T-helper 17 cell (primary cell): ENCODE measurements at regions not wholly inside any gene's neighbourhood (a gene's known extent, or its start where the extent isn't known, plus 50 kb on each side); places are given as distances from the start of the nearest gene placed in this dataset.
A peak's percentile ranks its signal among the peaks of the same experiment; 100 is the strongest.

ENCODE experiments used
- ATAC-seq: fragments of 150-1000 bp; cut with Tn5 transposase; 2 replicates; pipeline ENCODE4 v1.10.0; 2021; ENCODE audit warnings: mild to moderate bottlenecking, moderate library complexity
- DNase-seq, 3 donors: peaks; one replicate each; pipeline versions ENCODE4 v3.0.0 to v3.0.0-alpha.2; 2020 to 2021
- H3K9me3 ChIP-seq: one replicate; pipeline ENCODE4 v1.7.0; 2013; ENCODE audit warnings: low read length, mild to moderate bottlenecking; ENCODE audit not compliant: control insufficient read depth, poor library complexity, severe bottlenecking
- H3K27ac Mint-ChIP-seq: one replicate; pipeline ENCODE4 v1.8.0; 2022; ENCODE audit warnings: mild to moderate bottlenecking, moderate library complexity, mixed read lengths
- H3K27me3 Mint-ChIP-seq: one replicate; pipeline ENCODE4 v1.8.0; 2022; ENCODE audit warnings: mixed read lengths
- H3K36me3 Mint-ChIP-seq: one replicate; pipeline ENCODE4 v1.8.0; 2022; ENCODE audit warnings: low read depth, mixed read lengths
- H3K4me1 Mint-ChIP-seq: one replicate; pipeline ENCODE4 v1.8.0; 2022; ENCODE audit warnings: mild to moderate bottlenecking, mixed read lengths
- H3K4me3 Mint-ChIP-seq: one replicate; pipeline ENCODE4 v1.8.0; 2022; ENCODE audit warnings: mild to moderate bottlenecking, moderate library complexity, mixed read lengths

DNA sequence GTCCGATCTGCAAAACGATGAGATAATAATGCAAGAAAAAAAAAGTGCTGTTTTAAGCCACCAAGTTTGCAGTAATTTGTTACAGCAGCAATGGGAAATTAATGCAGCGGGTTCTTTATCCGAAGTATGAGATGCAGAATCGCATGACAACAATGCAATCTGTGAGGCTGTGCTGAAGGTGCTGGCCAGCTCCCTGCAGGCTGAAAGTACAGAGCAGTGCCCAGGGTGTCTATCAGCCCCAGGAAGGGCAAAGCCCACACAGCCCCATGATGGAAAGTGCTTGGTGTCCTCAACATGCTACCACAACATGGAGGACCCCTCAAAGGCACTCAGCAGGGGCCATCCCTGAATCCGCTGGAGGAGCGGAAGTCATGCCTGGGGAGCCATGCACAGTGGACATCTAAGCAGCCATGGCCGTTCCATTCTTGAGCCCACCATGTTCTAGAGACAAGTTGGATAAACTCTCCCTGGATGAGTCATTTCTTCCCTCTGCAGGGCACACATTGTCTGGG lies 199.5 kb upstream of the PFKP start:
- Mint-ChIP-seq H3K4me1 (no peaks in the 10 kb centered on the region), H3K27ac (no peak overlapping the region), H3K36me3 (no peaks in the 10 kb centered on the region), H3K27me3 (peaks cover 51% of the 10 kb centered on the region), H3K4me3 (no peak overlapping the region)
- DNase-seq: no peak
- H3K9me3 ChIP-seq: no peaks in the 10 kb centered on the region
- no peak for ATAC-seq

- ATAC-seq (no peak), DNase-seq (no peak)
- Mint-ChIP-seq H3K27ac (no peak overlapping the region), H3K4me3 (no peak overlapping the region), H3K27me3 (peaks cover 45% of the 10 kb centered on the region), H3K36me3 (no peaks in the 10 kb centered on the region), H3K4me1 (no peaks in the 10 kb centered on the region)
- H3K9me3 ChIP-seq: no peaks in the 10 kb centered on the region
Observed at GRCh38 chr10:2866569-2866968, 200.8 kb upstream of the PFKP start.

- Mint-ChIP-seq H3K27me3 (peaks cover 6% of the 10 kb centered on the region), H3K36me3 (no peaks in the 10 kb centered on the region), H3K4me1 (no peaks in the 10 kb centered on the region), H3K4me3 (no peak overlapping the region), H3K27ac (no peak overlapping the region)
- DNase-seq (no peak), ATAC-seq (no peak)
- H3K9me3 ChIP-seq: no peaks in the 10 kb centered on the region
Observed at GRCh38 chr10:2861632-2862210, 205.6 kb upstream of the PFKP start.

DNA sequence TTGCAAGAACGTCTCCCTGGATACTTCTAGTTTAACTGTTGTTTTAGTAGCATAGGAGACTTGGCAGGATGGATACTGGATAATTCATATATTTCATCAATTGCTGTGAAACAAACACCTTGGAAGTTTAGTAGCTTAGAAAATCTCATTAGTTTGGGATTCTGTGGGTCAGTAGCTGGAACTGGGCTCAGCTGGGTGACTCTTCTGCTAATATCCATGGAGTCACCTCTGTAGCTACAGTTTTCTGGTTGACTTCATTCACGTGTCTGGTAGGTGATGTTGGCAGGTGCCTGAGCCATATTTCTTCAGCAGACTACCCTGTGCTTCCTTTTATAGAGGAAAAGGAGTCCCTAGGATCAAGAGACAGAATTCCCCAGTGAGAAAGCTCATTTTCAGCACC lies 208.9 kb upstream of the PFKP start:
- no peaks in the 10 kb centered on the region for H3K36me3 Mint-ChIP-seq
- peaks cover 34% of the 10 kb centered on the region for H3K27me3 Mint-ChIP-seq
- no peak for ATAC-seq
- no peak overlapping the region for H3K27ac Mint-ChIP-seq
- H3K4me1 Mint-ChIP-seq: no peaks in the 10 kb centered on the region
- no peak overlapping the region for H3K4me3 Mint-ChIP-seq
- no peak for DNase-seq
- no peaks in the 10 kb centered on the region for H3K9me3 ChIP-seq

- H3K27me3 Mint-ChIP-seq: peaks cover 33% of the 10 kb centered on the region
- DNase-seq (no peak), ATAC-seq (no peak)
- no peak overlapping the region for H3K27ac Mint-ChIP-seq
- H3K4me1 Mint-ChIP-seq: no peaks in the 10 kb centered on the region
- no peaks in the 10 kb centered on the region for H3K9me3 ChIP-seq
- H3K36me3 Mint-ChIP-seq: no peaks in the 10 kb centered on the region
- H3K4me3 Mint-ChIP-seq: no peak overlapping the region
Observed at GRCh38 chr10:2856598-2856997, 210.8 kb upstream of the PFKP start.

DNA sequence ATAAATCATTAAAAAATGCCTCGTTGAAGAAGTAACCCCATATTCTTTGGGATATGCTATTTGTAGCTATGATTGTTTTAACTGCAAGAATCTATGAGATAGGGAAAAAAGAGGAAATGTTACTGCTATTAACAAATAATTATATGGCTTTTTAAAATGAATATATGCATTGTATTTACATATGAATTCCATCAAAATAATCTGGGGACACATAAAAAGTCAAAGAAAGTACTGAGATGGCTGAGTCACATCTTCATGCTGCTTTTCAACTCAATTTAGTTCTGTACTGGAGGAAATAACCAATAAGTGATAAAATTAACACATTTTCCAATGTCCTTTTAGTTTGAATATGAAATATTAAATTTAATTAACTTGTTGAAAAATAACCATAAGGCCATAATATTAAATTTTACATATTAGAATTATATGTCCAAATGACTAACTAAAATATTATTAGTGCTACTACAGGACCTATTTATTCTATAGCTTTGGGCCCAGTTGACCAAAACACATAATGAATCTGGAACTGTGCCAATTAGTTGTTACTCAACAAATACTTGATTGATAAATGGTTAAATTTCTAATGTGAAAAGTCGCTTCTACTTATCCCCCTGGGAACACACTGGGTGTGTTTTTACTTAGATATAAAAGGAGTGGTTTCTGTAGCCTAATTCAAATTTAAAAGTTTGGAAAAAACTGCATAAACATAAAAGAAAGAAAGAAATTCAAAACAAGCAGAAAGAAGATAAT lies 214.6 kb upstream of the PFKP start:
- H3K9me3 ChIP-seq: no peaks in the 10 kb centered on the region
- H3K4me3 Mint-ChIP-seq: no peak overlapping the region
- H3K27ac Mint-ChIP-seq: no peak overlapping the region
- no peaks in the 10 kb centered on the region for H3K4me1 Mint-ChIP-seq
- ATAC-seq: no peak
- peaks cover 51% of the 10 kb centered on the region for H3K27me3 Mint-ChIP-seq
- no peaks in the 10 kb centered on the region for H3K36me3 Mint-ChIP-seq
- DNase-seq: no peak

DNA sequence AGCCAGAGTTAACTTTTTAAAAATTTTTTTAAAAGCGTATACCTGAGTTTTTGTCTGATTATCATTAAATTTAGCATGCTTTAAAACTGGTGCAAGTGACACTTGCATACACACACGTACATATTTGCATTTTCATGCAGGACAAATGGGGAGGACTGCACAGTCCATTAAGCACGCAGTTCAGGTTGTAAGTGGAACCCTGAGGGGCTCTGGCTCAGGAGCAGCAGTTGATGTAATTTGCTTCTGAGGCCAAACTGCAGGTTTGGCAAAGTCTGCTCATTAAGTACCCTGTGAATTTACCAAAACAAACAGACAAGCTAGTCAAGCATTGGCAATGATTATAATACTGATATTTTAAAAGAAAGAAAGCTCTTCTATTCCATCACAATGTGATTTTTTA lies 215.8 kb upstream of the PFKP start:
- no peak for DNase-seq
- no peaks in the 10 kb centered on the region for H3K36me3 Mint-ChIP-seq

DNA sequence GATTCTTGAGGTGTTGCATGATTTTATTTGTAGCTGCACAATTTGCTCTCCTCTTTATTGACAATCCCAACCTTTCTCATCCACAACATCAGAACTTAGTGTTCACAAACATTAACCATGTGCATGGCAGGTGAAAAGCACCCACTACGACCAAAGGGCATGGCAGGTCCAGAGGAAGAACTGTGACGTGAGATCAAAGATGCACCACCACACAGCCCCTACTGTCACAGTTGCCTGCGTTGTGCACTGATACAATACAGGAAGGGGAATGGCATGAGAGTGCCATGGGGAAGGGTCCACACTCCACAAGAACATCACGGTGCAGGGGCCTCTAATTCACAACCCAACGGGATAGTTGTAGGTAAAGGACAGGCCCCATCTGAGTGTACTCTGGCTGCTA lies 217.1 kb upstream of the PFKP start:
- no peaks in the 10 kb centered on the region for H3K4me1 Mint-ChIP-seq
- no peaks in the 10 kb centered on the region for H3K36me3 Mint-ChIP-seq
- peaks cover 48% of the 10 kb centered on the region for H3K27me3 Mint-ChIP-seq
- ATAC-seq (no peak), DNase-seq (no peak)
- H3K27ac Mint-ChIP-seq: no peak overlapping the region
- no peak overlapping the region for H3K4me3 Mint-ChIP-seq
- H3K9me3 ChIP-seq: no peaks in the 10 kb centered on the region

More for the DNA sequence above, 215.8 kb upstream of the PFKP start:
- peaks cover 58% of the 10 kb centered on the region for H3K27me3 Mint-ChIP-seq
- H3K27ac Mint-ChIP-seq: no peak overlapping the region
- ATAC-seq: no peak
- no peaks in the 10 kb centered on the region for H3K9me3 ChIP-seq
- H3K4me3 Mint-ChIP-seq: no peak overlapping the region
- no peaks in the 10 kb centered on the region for H3K4me1 Mint-ChIP-seq

DNA sequence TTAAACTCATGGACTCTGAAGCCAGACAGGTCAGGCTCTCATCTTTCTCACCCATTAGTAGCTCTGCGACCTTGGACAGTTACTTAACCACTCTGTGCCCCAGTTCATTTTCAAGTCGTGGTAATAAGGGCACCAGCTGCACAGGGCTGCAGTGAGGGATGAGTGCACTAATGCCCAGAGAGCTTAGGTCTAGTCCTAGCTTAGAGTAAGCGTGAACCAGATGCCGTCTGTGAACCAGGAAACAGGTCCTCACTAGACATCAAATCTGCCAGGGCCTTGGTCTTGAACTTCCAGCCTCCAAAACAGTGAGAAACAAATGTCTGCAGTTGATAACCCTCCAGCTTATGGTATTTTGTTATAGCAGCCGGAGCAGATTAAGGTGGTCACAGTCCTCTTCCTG lies 222.4 kb upstream of the PFKP start:
- H3K36me3 Mint-ChIP-seq: no peaks in the 10 kb centered on the region
- no peak for ATAC-seq
- H3K9me3 ChIP-seq: no peaks in the 10 kb centered on the region
- no peak overlapping the region for H3K4me3 Mint-ChIP-seq
- DNase-seq: no peak
- peaks cover 39% of the 10 kb centered on the region for H3K27me3 Mint-ChIP-seq
- H3K27ac Mint-ChIP-seq: no peak overlapping the region
- no peaks in the 10 kb centered on the region for H3K4me1 Mint-ChIP-seq

- no peaks in the 10 kb centered on the region for H3K9me3 ChIP-seq
- peaks cover 60% of the 10 kb centered on the region for H3K27me3 Mint-ChIP-seq
Observed at GRCh38 chr10:2839081-2839725, 228.1 kb upstream of the PFKP start.

DNA sequence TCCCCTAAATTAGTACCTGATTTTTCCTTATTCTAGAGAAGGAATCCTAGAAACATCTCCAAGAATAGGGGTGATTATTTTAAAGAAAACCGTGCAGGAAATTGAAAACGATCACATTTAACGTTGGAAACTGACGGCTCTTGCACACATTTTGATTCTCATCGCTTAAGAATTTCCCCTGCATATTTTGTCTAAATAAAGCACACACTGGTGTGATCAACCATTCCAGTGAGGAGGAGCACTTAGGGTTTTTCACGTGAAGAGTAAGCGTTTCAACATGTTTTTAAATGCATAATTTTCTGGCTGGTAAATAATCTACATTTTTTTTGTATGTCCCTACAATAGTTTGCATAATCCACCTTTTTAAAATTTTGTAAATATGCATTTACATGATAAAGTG lies 229.7 kb upstream of the PFKP start:
- Mint-ChIP-seq H3K27ac (no peak overlapping the region), H3K27me3 (peaks cover 66% of the 10 kb centered on the region), H3K36me3 (peaks cover 4% of the 10 kb centered on the region), H3K4me3 (no peak overlapping the region), H3K4me1 (peaks cover 2% of the 10 kb centered on the region)
- ATAC-seq (no peak), DNase-seq (no peak)
- no peaks in the 10 kb centered on the region for H3K9me3 ChIP-seq

More at GRCh38 chr10:2839081-2839725, 228.1 kb upstream of the PFKP start:
- H3K4me1 Mint-ChIP-seq: peaks cover 2% of the 10 kb centered on the region
- H3K36me3 Mint-ChIP-seq: peaks cover 4% of the 10 kb centered on the region
- ATAC-seq: no peak
- H3K27ac Mint-ChIP-seq: peak overlapping the region; percentile 51
- H3K4me3 Mint-ChIP-seq: no peak overlapping the region
- no peak for DNase-seq

- ATAC-seq: no peak
- H3K4me1 Mint-ChIP-seq: peaks cover 2% of the 10 kb centered on the region
- H3K9me3 ChIP-seq: no peaks in the 10 kb centered on the region
- no peak overlapping the region for H3K4me3 Mint-ChIP-seq
- H3K27ac Mint-ChIP-seq: no peak overlapping the region
- DNase-seq: no peak
- peaks cover 4% of the 10 kb centered on the region for H3K36me3 Mint-ChIP-seq
- peaks cover 63% of the 10 kb centered on the region for H3K27me3 Mint-ChIP-seq
Observed at GRCh38 chr10:2836921-2837662, 230.3 kb upstream of the PFKP start.

- H3K27me3 Mint-ChIP-seq: peaks cover 66% of the 10 kb centered on the region
Observed at GRCh38 chr10:2834214-2834613, 233.1 kb upstream of the PFKP start.

More at GRCh38 chr10:2834214-2834613, 233.1 kb upstream of the PFKP start:
- H3K4me1 Mint-ChIP-seq: peaks cover 2% of the 10 kb centered on the region
- no peak overlapping the region for H3K27ac Mint-ChIP-seq
- H3K36me3 Mint-ChIP-seq: peaks cover 4% of the 10 kb centered on the region
- DNase-seq (no peak), ATAC-seq (no peak)
- no peaks in the 10 kb centered on the region for H3K9me3 ChIP-seq
- no peak overlapping the region for H3K4me3 Mint-ChIP-seq
